ENCODE measurements at regions not wholly inside any gene's neighbourhood (a gene's known extent, or its start where the extent isn't known, plus 50 kb on each side); places are given as distances from the start of the nearest gene placed in this dataset.

GRCh38 chr3:110164632-110165369 is 827.5 kb upstream of the DPPA4 start:
- no peak overlapping the region for H3K4me2 ChIP-seq

GRCh38 chr3:110165370-110165743 is 828.0 kb upstream of the DPPA4 start:
- no peak overlapping the region for H3K9ac ChIP-seq
- H3K27ac ChIP-seq: no peak overlapping the region
- H3K27me3 ChIP-seq (ENCODE audit: insufficient read depth, low read depth): no peaks in the 10 kb centered on the region
- H3K4me1 ChIP-seq (ENCODE audit: low read depth, poor library complexity, severe bottlenecking): no peaks in the 10 kb centered on the region
- H3K79me2 ChIP-seq (ENCODE audit: insufficient read depth, low read depth): no peaks in the 10 kb centered on the region
- H3K36me3 ChIP-seq (ENCODE audit: insufficient read depth): no peaks in the 10 kb centered on the region
- no peak overlapping the region for H3K4me3 ChIP-seq (IDR thresholded peaks at IDR 0.05; ENCODE audit: insufficient read depth, low read depth, low read length)
- no peak for TF ChIP-seq CTCF (conservative IDR thresholded peaks at IDR 0.05; ENCODE audit: low read depth, low read length)
- H4K20me1 ChIP-seq (ENCODE audit: insufficient read depth): no peaks in the 10 kb centered on the region
- no peak overlapping the region for H3K4me2 ChIP-seq
- H2AFZ ChIP-seq (ENCODE audit: low read depth): no peak overlapping the region

More at GRCh38 chr3:110164632-110165369, 827.5 kb upstream of the DPPA4 start:
- no peak overlapping the region for H2AFZ ChIP-seq (ENCODE audit: low read depth)
- no peaks in the 10 kb centered on the region for H3K79me2 ChIP-seq (ENCODE audit: insufficient read depth, low read depth)
- no peak overlapping the region for H3K4me3 ChIP-seq (IDR thresholded peaks at IDR 0.05; ENCODE audit: insufficient read depth, low read depth, low read length)
- TF ChIP-seq CTCF (conservative IDR thresholded peaks at IDR 0.05; ENCODE audit: low read depth, low read length): no peak
- H3K4me1 ChIP-seq (ENCODE audit: low read depth, poor library complexity, severe bottlenecking): no peaks in the 10 kb centered on the region
- H3K36me3 ChIP-seq (ENCODE audit: insufficient read depth): no peaks in the 10 kb centered on the region
- H4K20me1 ChIP-seq (ENCODE audit: insufficient read depth): no peaks in the 10 kb centered on the region
- H3K27me3 ChIP-seq (ENCODE audit: insufficient read depth, low read depth): no peaks in the 10 kb centered on the region
- H3K9ac ChIP-seq: no peak overlapping the region
- H3K27ac ChIP-seq: no peak overlapping the region

- H3K9ac ChIP-seq: no peak overlapping the region
- H4K20me1 ChIP-seq (ENCODE audit: insufficient read depth): no peaks in the 10 kb centered on the region
- H3K36me3 ChIP-seq (ENCODE audit: insufficient read depth): no peaks in the 10 kb centered on the region
- no peak overlapping the region for H3K4me2 ChIP-seq
- TF ChIP-seq CTCF (conservative IDR thresholded peaks at IDR 0.05; ENCODE audit: low read depth, low read length): no peak
- no peak overlapping the region for H3K27ac ChIP-seq
- no peaks in the 10 kb centered on the region for H3K79me2 ChIP-seq (ENCODE audit: insufficient read depth, low read depth)
- no peak overlapping the region for H2AFZ ChIP-seq (ENCODE audit: low read depth)
- H3K4me1 ChIP-seq (ENCODE audit: low read depth, poor library complexity, severe bottlenecking): no peaks in the 10 kb centered on the region
- no peak overlapping the region for H3K4me3 ChIP-seq (IDR thresholded peaks at IDR 0.05; ENCODE audit: insufficient read depth, low read depth, low read length)
- H3K27me3 ChIP-seq (ENCODE audit: insufficient read depth, low read depth): no peaks in the 10 kb centered on the region
Measured at GRCh38 chr3:110165753-110166152, 828.4 kb upstream of the DPPA4 start.

GRCh38 chr3:110166791-110167190 is 829.4 kb upstream of the DPPA4 start:
- Histone ChIP-seq H3K4me3 (IDR thresholded peaks at IDR 0.05; ENCODE audit: insufficient read depth, low read depth, low read length) (no peak overlapping the region), H3K27ac (no peak overlapping the region), H2AFZ (ENCODE audit: low read depth) (no peak overlapping the region), H3K4me2 (no peak overlapping the region), H3K27me3 (ENCODE audit: insufficient read depth, low read depth) (no peaks in the 10 kb centered on the region), H4K20me1 (ENCODE audit: insufficient read depth) (no peaks in the 10 kb centered on the region), H3K4me1 (ENCODE audit: low read depth, poor library complexity, severe bottlenecking) (no peaks in the 10 kb centered on the region), H3K79me2 (ENCODE audit: insufficient read depth, low read depth) (no peaks in the 10 kb centered on the region), H3K36me3 (ENCODE audit: insufficient read depth) (no peaks in the 10 kb centered on the region), H3K9ac (no peak overlapping the region)
- no peak for TF ChIP-seq CTCF (conservative IDR thresholded peaks at IDR 0.05; ENCODE audit: low read depth, low read length)
